ENCODE measurements at regions not wholly inside any gene's neighbourhood (a gene's known extent, or its start where the extent isn't known, plus 50 kb on each side); places are given as distances from the start of the nearest gene placed in this dataset.

- no peak for DNase-seq
Observed at GRCh38 chr1:56215086-56215485, 364.3 kb downstream of the PLPP3 start.

- DNase-seq, result no peak
Observed at GRCh38 chr1:56213068-56213467, 366.3 kb downstream of the PLPP3 start.

GRCh38 chr1:56212143-56212542 is 367.2 kb downstream of the PLPP3 start:
- no peak for DNase-seq

- no peak for DNase-seq
Observed at GRCh38 chr1:56206391-56206790, 373.0 kb downstream of the PLPP3 start.

GRCh38 chr1:56204206-56204605 is 375.2 kb downstream of the PLPP3 start:
- DNase-seq, result no peak

GRCh38 chr1:56202796-56203492 is 376.4 kb downstream of the PLPP3 start:
- no peak for DNase-seq

- DNase-seq, result no peak
Observed at GRCh38 chr1:56202186-56202585, 377.2 kb downstream of the PLPP3 start.

- DNase-seq, result no peak
Observed at GRCh38 chr1:56200896-56201295, 378.5 kb downstream of the PLPP3 start.

- no peak for DNase-seq
Observed at GRCh38 chr1:56200442-56200841, 378.9 kb downstream of the PLPP3 start.

- DNase-seq, result no peak
Observed at GRCh38 chr1:56199956-56200355, 379.4 kb downstream of the PLPP3 start.

- DNase-seq, result no peak
Observed at GRCh38 chr1:56199061-56199460, 380.3 kb downstream of the PLPP3 start.

GRCh38 chr1:56197946-56198345 is 381.4 kb downstream of the PLPP3 start:
- no peak for DNase-seq

- no peak for DNase-seq
Observed at GRCh38 chr1:56196839-56197238, 382.5 kb downstream of the PLPP3 start.

GRCh38 chr1:56194701-56195300 is 384.6 kb downstream of the PLPP3 start:
- DNase-seq, result no peak

GRCh38 chr1:56193656-56194055 is 385.7 kb downstream of the PLPP3 start:
- DNase-seq, result no peak

- DNase-seq, result no peak
Observed at GRCh38 chr1:56191369-56191768, 388.0 kb downstream of the PLPP3 start.

GRCh38 chr1:56190806-56191365 is 388.5 kb downstream of the PLPP3 start:
- DNase-seq, result no peak

- DNase-seq, result no peak
Observed at GRCh38 chr1:56189946-56190805, 389.2 kb downstream of the PLPP3 start.

GRCh38 chr1:56189454-56189853 is 389.9 kb downstream of the PLPP3 start:
- DNase-seq, result no peak

- no peak for DNase-seq
Observed at GRCh38 chr1:56188855-56189254, 390.5 kb downstream of the PLPP3 start.

- no peak for DNase-seq
Observed at GRCh38 chr1:56188221-56188620, 391.1 kb downstream of the PLPP3 start.

- DNase-seq, result no peak
Observed at GRCh38 chr1:56187405-56187804, 392.0 kb downstream of the PLPP3 start.

- no peak for DNase-seq
Observed at GRCh38 chr1:56185493-56185892, 393.9 kb downstream of the PLPP3 start.
